C4-2B (cell line): ENCODE measurements at regions not wholly inside any gene's neighbourhood (a gene's known extent, or its start where the extent isn't known, plus 50 kb on each side); places are given as distances from the start of the nearest gene placed in this dataset.

Experiments
- H3K27ac ChIP-seq: fragments of 450-650 bp; 2 replicates; pipeline ENCODE4 v1.5.1; 2017
- CTCF ChIP-seq: fragments of 450-650 bp; conservative IDR thresholded peaks from 2 replicates; pipeline ENCODE4 v1.5.1; 2017; ENCODE audit warnings: mild to moderate bottlenecking
- ZFX ChIP-seq: fragments of 450-650 bp; IDR thresholded peaks from 2 replicates; pipeline ENCODE4 v1.6.1; 2017

- TF ChIP-seq ZFX: no peak
- no peak for TF ChIP-seq CTCF
- H3K27ac ChIP-seq: no peak overlapping the region
Observed at GRCh38 chr1:30588311-30589073, 134.9 kb downstream of the MATN1 start.

- no peak overlapping the region for H3K27ac ChIP-seq
- TF ChIP-seq CTCF (no peak), ZFX (no peak)
Observed at GRCh38 chr1:30586671-30587070, 136.7 kb downstream of the MATN1 start.

GRCh38 chr1:30579580-30579979 is 143.8 kb downstream of the MATN1 start:
- no peak overlapping the region for H3K27ac ChIP-seq
- TF ChIP-seq CTCF (no peak), ZFX (no peak)

- H3K27ac ChIP-seq: no peak overlapping the region
- TF ChIP-seq ZFX: no peak
- TF ChIP-seq CTCF: no peak
Observed at GRCh38 chr1:30575066-30575465, 148.3 kb downstream of the MATN1 start.

- no peak overlapping the region for H3K27ac ChIP-seq
- TF ChIP-seq CTCF (no peak; the same call in 1 of the 2 replicates), ZFX (no peak)
Observed at GRCh38 chr1:30572192-30572591, 151.2 kb downstream of the MATN1 start.

- TF ChIP-seq ZFX (no peak), CTCF (no peak)
- H3K27ac ChIP-seq: no peak overlapping the region
Observed at GRCh38 chr1:30571380-30571779, 152.0 kb downstream of the MATN1 start.

- TF ChIP-seq ZFX (no peak), CTCF (peak; percentile 20; the same call in 1 of the 2 replicates)
- no peak overlapping the region for H3K27ac ChIP-seq
Observed at GRCh38 chr1:30569384-30569783, 154.0 kb downstream of the MATN1 start.
